Neural cell (in vitro differentiated cells): ENCODE measurements at regions not wholly inside any gene's neighbourhood (a gene's known extent, or its start where the extent isn't known, plus 50 kb on each side); places are given as distances from the start of the nearest gene placed in this dataset.

ENCODE experiments used
- EP300 ChIP-seq: fragments of 450-650 bp; conservative IDR thresholded peaks from 2 replicates; pipeline ENCODE4 v1.6.1; 2014; ENCODE audit warnings: antibody characterized with exemption, mild to moderate bottlenecking, moderate library complexity; ENCODE audit not compliant: poor library complexity, severe bottlenecking
- RAD21 ChIP-seq: fragments of 450-650 bp; conservative IDR thresholded peaks from 2 replicates; pipeline ENCODE4 v1.6.1; 2014; ENCODE audit warnings: antibody characterized with exemption, mild to moderate bottlenecking, moderate library complexity
- REST ChIP-seq: IDR thresholded peaks from 2 replicates; pipeline ENCODE4 v1.6.1; 2012; ENCODE audit warnings: borderline replicate concordance

GRCh38 chr2:123971564-123972318 lies 53.3 kb upstream of the CNTNAP5 start:
- no peak for TF ChIP-seq EP300
- no peak for TF ChIP-seq RAD21
- no peak for TF ChIP-seq REST
